WTC11 (cell line): ENCODE measurements at regions not wholly inside any gene's neighbourhood (a gene's known extent, or its start where the extent isn't known, plus 50 kb on each side); places are given as distances from the start of the nearest gene placed in this dataset.

Source experiments
- ATAC-seq: fragments of 200-7000 bp; cut with Tn5 transposase; 2 replicates; pipeline ENCODE4 v1.10.0; 2021; ENCODE audit warnings: mild to moderate bottlenecking, moderate library complexity
- CTCF ChIA-PET: fragments of 300-600 bp; sonication (Branson Sonifier 250); formaldehyde crosslinking; loops from one replicate; lab custom pipeline; 2021; ENCODE audit warnings: antibody characterized with exemption; lab: Charles Lee
- POLR2A ChIA-PET: fragments of 350-600 bp; sonication (Branson Sonifier 250); formaldehyde crosslinking; loops from one replicate; lab custom pipeline; 2021; ENCODE audit warnings: antibody characterized with exemption; lab: Charles Lee
- DNase-seq: peaks from one replicate; pipeline ENCODE4 v3.0.0; 2021; ENCODE audit warnings: low spot score
- H3K27ac Mint-ChIP-seq: 2 replicates; pipeline ENCODE4 v1.8.0; 2021; ENCODE audit warnings: mixed read lengths
- H3K27me3 Mint-ChIP-seq: 2 replicates; pipeline ENCODE4 v1.8.0; 2021; ENCODE audit warnings: low read depth, mild to moderate bottlenecking, moderate library complexity, mixed read lengths
- H3K36me3 Mint-ChIP-seq: 2 replicates; pipeline ENCODE4 v1.8.0; 2021; ENCODE audit warnings: mixed read lengths
- H3K4me1 Mint-ChIP-seq: 2 replicates; pipeline ENCODE4 v1.8.0; 2022; ENCODE audit warnings: mixed read lengths
- H3K4me3 Mint-ChIP-seq: 2 replicates; pipeline ENCODE4 v1.8.0; 2021; ENCODE audit warnings: mild to moderate bottlenecking, moderate library complexity, mixed read lengths
- H3K9me3 Mint-ChIP-seq: 2 replicates; pipeline ENCODE4 v1.8.0; 2021; ENCODE audit warnings: mixed read lengths
- ARID4B ChIP-seq: sonication (generic); formaldehyde crosslinking; IDR thresholded peaks from 2 replicates; pipeline ENCODE4 v1.8.0; 2023; ENCODE audit warnings: missing genetic modification reagents, mild to moderate bottlenecking, borderline replicate concordance
- CREM ChIP-seq: sonication (generic); formaldehyde crosslinking; IDR thresholded peaks from 2 replicates; pipeline ENCODE4 v1.8.1; 2022; ENCODE audit warnings: mild to moderate bottlenecking, missing genetic modification reagents, moderate library complexity
- CTCF ChIP-seq: fragments of 200-600 bp; IDR thresholded peaks from 2 replicates; pipeline ENCODE4 v1.8.0; 2022; ENCODE audit warnings: antibody characterized with exemption
- E2F5 ChIP-seq: sonication (generic); formaldehyde crosslinking; IDR thresholded peaks from 2 replicates; pipeline ENCODE4 v1.8.1; 2022; ENCODE audit warnings: mild to moderate bottlenecking, moderate library complexity, missing genetic modification reagents
- FOXJ3 ChIP-seq: sonication (generic); formaldehyde crosslinking; IDR thresholded peaks from 2 replicates; pipeline ENCODE4 v1.9.0; 2021; ENCODE audit warnings: missing genetic modification reagents, mild to moderate bottlenecking, borderline replicate concordance
- NR1H2 ChIP-seq: sonication (generic); formaldehyde crosslinking; IDR thresholded peaks from 2 replicates; pipeline ENCODE4 v1.9.0; 2021; ENCODE audit warnings: mild to moderate bottlenecking, moderate library complexity, missing genetic modification reagents
- RELA ChIP-seq: sonication (generic); formaldehyde crosslinking; IDR thresholded peaks from 2 replicates; pipeline ENCODE4 v1.8.1; 2022; ENCODE audit warnings: missing genetic modification reagents, mild to moderate bottlenecking, borderline replicate concordance
- SOX15 ChIP-seq: fragments of 250-450 bp; sonication (Bioruptor Pico); IDR thresholded peaks from 2 replicates; pipeline ENCODE4 v1.9.0; 2021; ENCODE audit warnings: mild to moderate bottlenecking
- USF2 ChIP-seq: sonication (generic); formaldehyde crosslinking; IDR thresholded peaks from 2 replicates; pipeline ENCODE4 v1.8.1; 2023; ENCODE audit warnings: mild to moderate bottlenecking, missing genetic modification reagents, moderate library complexity
- ZNF219 ChIP-seq: sonication (generic); formaldehyde crosslinking; IDR thresholded peaks from 2 replicates; pipeline ENCODE4 v1.8.0; 2023; ENCODE audit warnings: missing genetic modification reagents, mild to moderate bottlenecking, borderline replicate concordance
- ZNF232 ChIP-seq: sonication (generic); formaldehyde crosslinking; IDR thresholded peaks from 2 replicates; pipeline ENCODE4 v1.8.0; 2022; ENCODE audit warnings: mild to moderate bottlenecking, missing genetic modification reagents
- ZNF281 ChIP-seq: sonication (generic); formaldehyde crosslinking; IDR thresholded peaks from 2 replicates; pipeline ENCODE4 v1.8.0; 2023; ENCODE audit warnings: mild to moderate bottlenecking, missing genetic modification reagents
- ZNF425 ChIP-seq: fragments of 250-450 bp; sonication (Bioruptor Pico); conservative IDR thresholded peaks from 2 replicates; pipeline ENCODE4 v1.9.0; 2021; ENCODE audit warnings: mild to moderate bottlenecking
- ZNF532 ChIP-seq: fragments of 250-450 bp; sonication (Bioruptor Pico); IDR thresholded peaks from 2 replicates; pipeline ENCODE4 v1.9.0; 2021; ENCODE audit warnings: mild to moderate bottlenecking, borderline replicate concordance

- TF ChIP-seq ARID4B (CRISPR knock-in tag) (no peak), E2F5 (no peak), ZNF219 (CRISPR knock-in tag) (no peak), USF2 (no peak), RELA (no peak), ZNF232 (CRISPR knock-in tag) (no peak), CTCF (no peak), ZNF425 (CRISPR knock-in tag) (no peak), CREM (CRISPR knock-in tag) (no peak)
These were observed 532.2 kb downstream of the MID1IP1 start (continued) for GRCh38 chrX:39333451-39333850.

GRCh38 chrX:39335513-39336235 is 534.4 kb downstream of the MID1IP1 start:
- CTCF ChIA-PET = no interaction called here
- Mint-ChIP-seq H3K4me3 (no peak overlapping the region), H3K27me3 (no peaks in the 10 kb centered on the region), H3K4me1 (no peaks in the 10 kb centered on the region), H3K9me3 (no peaks in the 10 kb centered on the region), H3K36me3 (no peaks in the 10 kb centered on the region), H3K27ac (no peak overlapping the region)
- POLR2A ChIA-PET = no interaction called here
- ATAC-seq (no peak), DNase-seq (no peak)
- TF ChIP-seq ZNF281 (CRISPR knock-in tag) (no peak), NR1H2 (CRISPR knock-in tag) (no peak), ZNF532 (CRISPR knock-in tag) (no peak), FOXJ3 (CRISPR knock-in tag) (no peak), SOX15 (CRISPR knock-in tag) (no peak), RELA (no peak)
